HCT116 (cell line): ENCODE measurements at regions not wholly inside any gene's neighbourhood (a gene's known extent, or its start where the extent isn't known, plus 50 kb on each side); places are given as distances from the start of the nearest gene placed in this dataset.

Experiments used
- FOSL1 ChIP-seq: IDR thresholded peaks from 2 replicates; pipeline ENCODE4 v1.6.1; 2012; ENCODE audit warnings: low read depth
- TF ChIP-seq, protein P1 (sequence below), 3 experiments: fragments of 200-600 bp in 1 of 3; sonication (generic) in 1 of 3; IDR thresholded peaks in 2 of 3; conservative IDR thresholded peaks in 1 of 3; 2 replicates each; pipeline ENCODE4 v1.5.1; 2012 to 2017; ENCODE audit warnings: low read depth in 2 of 3, low read length in 2 of 3, antibody characterized with exemption in 1 of 3, borderline replicate concordance in 1 of 3, control low read depth in 1 of 3, mild to moderate bottlenecking in 1 of 3, mixed read lengths in 1 of 3, mixed run types in 1 of 3, moderate library complexity in 1 of 3; ENCODE audit not compliant: insufficient read depth in 1 of 3

DNA sequence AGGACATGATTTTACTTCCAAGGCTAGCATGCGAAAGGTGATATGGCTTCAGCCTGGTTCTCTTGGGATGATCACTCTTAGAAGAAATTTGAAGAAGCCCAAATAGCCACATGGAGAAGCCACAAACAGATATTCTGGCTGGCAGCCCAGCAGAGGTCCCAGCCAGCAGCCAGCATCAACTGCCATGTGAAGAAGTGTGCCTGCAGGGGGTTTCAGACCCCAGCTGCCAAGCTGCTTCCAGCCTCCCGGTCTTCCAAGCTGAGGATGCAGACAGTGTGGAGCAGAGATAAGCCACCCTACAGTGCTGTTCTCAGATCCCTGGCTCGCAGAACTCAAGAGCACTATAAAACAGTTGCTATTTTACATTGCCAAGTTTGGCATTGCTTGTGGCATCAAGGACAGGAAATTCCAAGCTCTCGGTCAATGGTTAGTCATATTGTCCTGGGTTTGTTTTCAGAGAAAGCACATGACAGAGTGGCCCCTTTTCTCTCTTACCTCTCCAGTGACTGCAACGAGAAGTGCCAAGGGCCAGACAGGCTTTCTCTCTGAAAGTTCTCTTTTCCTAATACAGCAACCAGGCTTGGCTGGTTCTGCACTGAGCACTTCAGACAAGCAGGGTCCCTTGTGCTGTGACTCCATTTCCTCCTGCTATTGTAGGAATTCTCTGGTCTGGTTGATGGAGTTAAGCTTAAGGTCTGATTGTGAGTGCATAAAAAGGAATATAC lies 223.7 kb downstream of the ANKRD30B start:
- TF ChIP-seq FOSL1: no peak
- TF ChIP-seq, protein P1, sequence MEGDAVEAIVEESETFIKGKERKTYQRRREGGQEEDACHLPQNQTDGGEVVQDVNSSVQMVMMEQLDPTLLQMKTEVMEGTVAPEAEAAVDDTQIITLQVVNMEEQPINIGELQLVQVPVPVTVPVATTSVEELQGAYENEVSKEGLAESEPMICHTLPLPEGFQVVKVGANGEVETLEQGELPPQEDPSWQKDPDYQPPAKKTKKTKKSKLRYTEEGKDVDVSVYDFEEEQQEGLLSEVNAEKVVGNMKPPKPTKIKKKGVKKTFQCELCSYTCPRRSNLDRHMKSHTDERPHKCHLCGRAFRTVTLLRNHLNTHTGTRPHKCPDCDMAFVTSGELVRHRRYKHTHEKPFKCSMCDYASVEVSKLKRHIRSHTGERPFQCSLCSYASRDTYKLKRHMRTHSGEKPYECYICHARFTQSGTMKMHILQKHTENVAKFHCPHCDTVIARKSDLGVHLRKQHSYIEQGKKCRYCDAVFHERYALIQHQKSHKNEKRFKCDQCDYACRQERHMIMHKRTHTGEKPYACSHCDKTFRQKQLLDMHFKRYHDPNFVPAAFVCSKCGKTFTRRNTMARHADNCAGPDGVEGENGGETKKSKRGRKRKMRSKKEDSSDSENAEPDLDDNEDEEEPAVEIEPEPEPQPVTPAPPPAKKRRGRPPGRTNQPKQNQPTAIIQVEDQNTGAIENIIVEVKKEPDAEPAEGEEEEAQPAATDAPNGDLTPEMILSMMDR (IDR thresholded peaks at IDR 0.05 in 2 of 3, conservative IDR thresholded peaks at IDR 0.05 in 1 of 3; ENCODE audit: borderline replicate concordance in 1 of 3, insufficient read depth in 1 of 3, low read depth in 2 of 3, low read length in 2 of 3): no peak
